ENCODE measurements at regions not wholly inside any gene's neighbourhood (a gene's known extent, or its start where the extent isn't known, plus 50 kb on each side); places are given as distances from the start of the nearest gene placed in this dataset.

GRCh38 chr6:76174722-76175121 is 102.3 kb upstream of the IMPG1 start:
- TF ChIP-seq CTCF (IDR thresholded peaks at IDR 0.05 in 8 of 11, conservative IDR thresholded peaks at IDR 0.05 in 3 of 11): no peak
- TF ChIP-seq POLR2A (IDR thresholded peaks at IDR 0.05): no peak
- no peak for TF ChIP-seq POLR2AphosphoS5 (IDR thresholded peaks at IDR 0.05)
